ENCODE measurements at regions not wholly inside any gene's neighbourhood (a gene's known extent, or its start where the extent isn't known, plus 50 kb on each side); places are given as distances from the start of the nearest gene placed in this dataset.

DNA sequence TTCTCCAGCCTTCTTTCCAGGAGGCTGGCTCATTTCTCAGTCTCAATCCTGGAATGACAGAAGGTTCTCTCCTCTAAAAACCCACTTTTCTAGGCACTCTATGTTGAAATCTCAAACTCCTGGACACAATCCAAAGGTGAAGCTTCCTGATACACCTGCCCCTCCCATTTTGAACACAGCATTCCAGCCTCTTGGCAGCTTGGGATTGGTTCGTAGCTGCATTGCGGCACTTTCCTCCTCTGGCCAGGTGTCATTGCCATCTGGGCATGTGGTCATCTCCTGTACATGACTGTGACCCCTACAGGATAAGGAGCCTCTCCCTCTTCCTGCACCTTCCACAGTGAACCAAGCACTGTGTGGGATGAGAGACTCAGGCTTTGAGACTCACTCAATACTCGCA is 230.2 kb upstream of the B3GAT1 start:
- CTCF ChIA-PET, result no interaction called here
- POLR2A ChIA-PET, result no interaction called here
- no peak for DNase-seq (ENCODE audit: low read depth, low spot score)
- H3K4me3 ChIP-seq (ENCODE audit: low read depth, low read length), result no peak overlapping the region
- TF ChIP-seq, protein P1, sequence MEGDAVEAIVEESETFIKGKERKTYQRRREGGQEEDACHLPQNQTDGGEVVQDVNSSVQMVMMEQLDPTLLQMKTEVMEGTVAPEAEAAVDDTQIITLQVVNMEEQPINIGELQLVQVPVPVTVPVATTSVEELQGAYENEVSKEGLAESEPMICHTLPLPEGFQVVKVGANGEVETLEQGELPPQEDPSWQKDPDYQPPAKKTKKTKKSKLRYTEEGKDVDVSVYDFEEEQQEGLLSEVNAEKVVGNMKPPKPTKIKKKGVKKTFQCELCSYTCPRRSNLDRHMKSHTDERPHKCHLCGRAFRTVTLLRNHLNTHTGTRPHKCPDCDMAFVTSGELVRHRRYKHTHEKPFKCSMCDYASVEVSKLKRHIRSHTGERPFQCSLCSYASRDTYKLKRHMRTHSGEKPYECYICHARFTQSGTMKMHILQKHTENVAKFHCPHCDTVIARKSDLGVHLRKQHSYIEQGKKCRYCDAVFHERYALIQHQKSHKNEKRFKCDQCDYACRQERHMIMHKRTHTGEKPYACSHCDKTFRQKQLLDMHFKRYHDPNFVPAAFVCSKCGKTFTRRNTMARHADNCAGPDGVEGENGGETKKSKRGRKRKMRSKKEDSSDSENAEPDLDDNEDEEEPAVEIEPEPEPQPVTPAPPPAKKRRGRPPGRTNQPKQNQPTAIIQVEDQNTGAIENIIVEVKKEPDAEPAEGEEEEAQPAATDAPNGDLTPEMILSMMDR (IDR thresholded peaks at IDR 0.05; ENCODE audit: insufficient read depth, low read length, missing control alignments), result no peak

DNA sequence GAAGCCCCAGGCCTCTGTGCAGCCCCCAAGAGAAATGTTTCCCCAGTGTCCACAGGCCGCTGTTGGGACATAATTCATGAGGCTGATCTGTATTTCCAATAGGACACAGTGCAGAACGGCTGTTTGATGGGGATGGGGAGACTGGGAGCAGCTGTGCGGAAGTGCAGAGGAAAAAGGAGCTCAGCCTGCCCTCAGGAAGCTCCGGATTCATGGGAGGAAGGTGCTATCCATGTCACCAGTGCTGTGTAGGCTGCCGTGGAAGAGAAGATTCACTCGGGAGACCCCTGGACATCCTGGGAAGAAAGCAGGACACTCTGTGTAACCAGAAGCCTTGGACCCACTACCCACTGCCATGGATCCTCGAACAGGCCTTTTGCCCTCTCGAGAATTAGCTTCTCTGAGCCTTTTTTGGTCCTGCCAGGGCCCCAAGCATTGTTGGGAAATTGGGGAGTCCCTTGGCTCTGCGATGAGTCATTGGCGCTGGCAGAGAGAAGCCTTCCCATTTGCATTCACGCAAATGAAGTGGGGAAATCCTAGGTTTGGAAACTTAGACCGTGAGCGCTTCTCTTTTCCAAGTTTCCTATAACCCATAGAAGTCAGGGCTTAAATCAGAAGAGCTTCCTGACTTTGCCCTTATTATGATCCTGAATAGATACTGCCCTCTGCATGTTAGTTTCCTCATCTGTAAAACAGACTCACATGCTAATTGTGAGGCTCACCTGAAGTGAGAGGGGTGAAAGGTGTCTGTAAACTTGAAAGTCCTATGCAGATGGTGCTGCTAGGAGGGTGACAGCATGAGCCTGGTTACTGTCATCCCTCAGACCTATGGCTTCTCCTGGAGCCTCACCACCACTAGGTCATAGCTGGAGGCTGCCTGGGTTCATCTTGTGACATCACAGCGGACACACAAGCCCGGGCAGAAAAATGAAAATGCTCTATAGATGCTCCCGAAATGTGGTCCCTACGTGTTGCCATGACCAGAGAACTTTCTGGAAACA is 229.2 kb upstream of the B3GAT1 start:
- DNase-seq (ENCODE audit: low read depth, low spot score), result no peak
- TF ChIP-seq, protein P1 (IDR thresholded peaks at IDR 0.05; ENCODE audit: insufficient read depth, low read length, missing control alignments), result no peak
- POLR2A ChIA-PET, result no interaction called here
- no peak overlapping the region for H3K4me3 ChIP-seq (ENCODE audit: low read depth, low read length)
- CTCF ChIA-PET, result no interaction called here

DNA sequence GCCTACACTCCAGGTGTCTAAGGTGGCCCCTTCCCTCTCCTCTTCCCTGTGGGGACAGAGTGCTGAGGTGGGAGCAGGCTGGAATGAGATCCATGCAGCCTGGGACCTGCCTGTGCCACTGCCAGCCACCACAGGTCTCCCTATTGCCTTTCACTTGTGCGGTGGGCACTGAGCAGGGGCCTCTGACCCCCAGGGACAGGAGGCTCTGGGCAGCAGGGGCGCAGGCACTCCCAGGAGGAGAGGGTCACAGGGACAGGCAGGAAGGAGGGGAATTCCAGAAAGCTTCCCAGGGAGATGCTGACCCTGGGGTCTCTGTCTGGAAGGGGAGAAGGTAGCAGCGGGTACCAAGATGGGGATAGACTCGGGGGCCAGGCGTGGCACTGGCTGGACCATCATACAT is 228.5 kb upstream of the B3GAT1 start:
- TF ChIP-seq, protein P1 (IDR thresholded peaks at IDR 0.05; ENCODE audit: insufficient read depth, low read length, missing control alignments), result no peak
- H3K4me3 ChIP-seq (ENCODE audit: low read depth, low read length), result no peak overlapping the region
- no peak for DNase-seq (ENCODE audit: low read depth, low spot score)
- ChIA-PET POLR2A (no interaction called here), CTCF (no interaction called here)

DNA sequence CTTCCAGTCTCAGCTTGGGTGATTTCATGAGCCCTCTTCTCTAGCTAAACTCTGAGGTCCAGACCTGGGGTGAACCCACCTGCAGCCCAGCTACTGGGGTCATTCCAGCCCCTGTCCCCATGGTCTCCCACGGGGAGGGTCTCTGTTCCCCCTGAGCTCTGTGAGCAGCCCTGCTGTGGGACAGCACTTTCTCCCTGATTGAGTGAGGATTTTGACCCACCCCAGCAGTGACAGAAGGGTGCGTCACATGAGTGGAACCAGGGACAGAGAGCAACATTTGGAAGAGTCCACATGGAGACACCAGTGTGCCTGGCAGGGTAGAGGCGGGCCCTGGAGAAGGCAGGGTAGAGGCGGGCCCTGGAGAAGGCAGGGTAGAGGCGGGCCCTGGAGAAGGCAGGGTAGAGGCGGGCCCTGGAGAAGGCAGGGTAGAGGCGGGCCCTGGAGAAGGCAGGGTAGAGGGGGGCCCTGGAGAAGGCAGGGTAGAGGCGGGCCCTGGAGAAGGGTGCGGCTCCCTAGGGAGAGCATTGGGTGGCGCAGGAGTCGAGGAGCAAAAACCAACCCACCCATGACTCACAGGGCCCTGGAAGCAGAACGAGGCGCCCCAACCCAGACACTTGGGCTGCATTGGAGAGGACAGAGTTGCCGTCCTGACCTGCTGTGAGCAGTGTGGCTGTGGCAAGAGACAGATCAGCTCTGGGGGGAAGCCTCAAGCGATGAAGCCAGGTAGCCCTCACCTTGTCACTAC is 227.7 kb upstream of the B3GAT1 start:
- ChIA-PET CTCF (no interaction called here), POLR2A (no interaction called here)
- no peak for DNase-seq (ENCODE audit: low read depth, low spot score)

DNA sequence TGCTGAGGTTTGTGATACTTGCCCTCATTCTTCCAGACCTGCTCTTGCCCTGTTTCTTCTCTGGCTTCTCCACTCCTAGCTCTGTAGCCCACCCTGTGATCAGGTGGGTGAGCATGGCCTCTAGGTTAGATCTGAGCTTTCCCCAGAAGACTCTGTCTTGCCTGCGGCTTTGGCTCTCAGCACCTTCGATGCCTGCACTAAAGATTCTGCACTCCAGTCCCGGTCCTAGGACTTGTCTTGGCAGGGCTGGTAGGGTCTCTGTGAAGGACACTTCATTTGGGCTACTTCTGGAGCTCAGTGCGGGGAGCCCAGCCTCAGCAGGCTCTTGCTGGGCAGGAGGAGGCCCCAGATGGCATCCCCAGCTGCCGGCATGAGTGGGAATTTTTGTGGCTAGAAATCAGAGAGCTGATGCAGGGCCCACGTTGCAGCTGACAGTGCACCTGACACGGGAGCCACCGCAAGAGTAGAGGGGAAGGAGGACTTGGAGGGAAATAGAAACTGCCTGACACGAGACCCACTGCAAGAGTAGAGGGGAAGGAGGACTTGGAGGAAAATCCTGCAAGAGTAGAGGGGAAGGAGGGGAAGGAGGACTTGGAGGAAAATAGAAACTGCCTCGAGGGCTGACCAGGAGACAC is 226.9 kb upstream of the B3GAT1 start:
- TF ChIP-seq, protein P1 (IDR thresholded peaks at IDR 0.05; ENCODE audit: insufficient read depth, low read length, missing control alignments), result no peak
- POLR2A ChIA-PET, result no interaction called here
- CTCF ChIA-PET, result no interaction called here
- no peak overlapping the region for H3K4me3 ChIP-seq (ENCODE audit: low read depth, low read length)
- DNase-seq (ENCODE audit: low read depth, low spot score), result no peak

More for the DNA sequence above, 227.7 kb upstream of the B3GAT1 start:
- TF ChIP-seq, protein P1 (IDR thresholded peaks at IDR 0.05; ENCODE audit: insufficient read depth, low read length, missing control alignments), result no peak
- H3K4me3 ChIP-seq (ENCODE audit: low read depth, low read length), result no peak overlapping the region

All from AG04449 (cell line).